LNCAP (cell line): ENCODE measurements at regions not wholly inside any gene's neighbourhood (a gene's known extent, or its start where the extent isn't known, plus 50 kb on each side); places are given as distances from the start of the nearest gene placed in this dataset.

Experiments
- CTCF ChIP-seq: fragments of 450-650 bp; IDR thresholded peaks from 2 replicates; pipeline ENCODE4 v1.5.1; 2017; ENCODE audit warnings: mild to moderate bottlenecking

- TF ChIP-seq CTCF: no peak
Observed at GRCh38 chr4:128608006-128608405, 201.5 kb upstream of the JADE1 start.

- TF ChIP-seq CTCF: no peak
Observed at GRCh38 chr4:128606173-128606572, 203.3 kb upstream of the JADE1 start.

DNA sequence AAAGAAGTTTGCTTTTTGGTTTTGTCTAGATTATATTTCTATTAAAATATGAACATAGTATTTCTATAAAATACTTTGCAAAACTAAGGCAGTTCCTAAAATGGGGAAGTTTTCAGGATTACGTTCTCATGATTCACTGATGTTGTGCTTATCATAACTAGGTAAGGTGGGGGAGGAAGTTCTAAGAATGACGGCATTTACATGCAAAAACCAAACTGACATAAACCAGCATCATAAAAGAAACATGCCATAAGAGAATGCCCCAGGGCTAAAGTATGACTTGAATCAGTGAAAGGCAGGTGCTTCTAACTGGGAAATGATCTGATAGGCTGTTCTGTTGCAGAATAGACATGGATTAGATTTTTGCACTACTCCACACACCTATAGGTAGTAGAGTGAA, 204.7 kb upstream of the JADE1 start:
- no peak for TF ChIP-seq CTCF

DNA sequence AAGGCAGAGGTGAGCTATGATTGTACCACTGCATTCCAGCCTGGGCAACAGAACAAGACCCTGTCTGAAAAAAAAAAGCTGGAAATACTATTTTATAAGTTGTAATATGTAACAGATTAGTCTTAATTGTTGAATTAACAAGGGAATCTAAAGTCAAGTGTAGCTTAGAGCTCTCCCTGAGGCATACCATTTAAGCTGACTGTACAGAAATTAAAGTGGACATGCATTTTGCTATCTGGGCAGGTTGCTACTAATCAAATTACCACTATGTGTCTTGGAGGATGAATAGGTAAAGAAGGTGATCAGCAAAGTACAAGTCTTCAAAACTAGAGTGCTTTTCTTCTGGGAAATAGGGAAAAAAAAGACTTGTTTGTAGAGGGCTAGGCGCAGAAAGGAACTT, 205.3 kb upstream of the JADE1 start:
- TF ChIP-seq CTCF: no peak

DNA sequence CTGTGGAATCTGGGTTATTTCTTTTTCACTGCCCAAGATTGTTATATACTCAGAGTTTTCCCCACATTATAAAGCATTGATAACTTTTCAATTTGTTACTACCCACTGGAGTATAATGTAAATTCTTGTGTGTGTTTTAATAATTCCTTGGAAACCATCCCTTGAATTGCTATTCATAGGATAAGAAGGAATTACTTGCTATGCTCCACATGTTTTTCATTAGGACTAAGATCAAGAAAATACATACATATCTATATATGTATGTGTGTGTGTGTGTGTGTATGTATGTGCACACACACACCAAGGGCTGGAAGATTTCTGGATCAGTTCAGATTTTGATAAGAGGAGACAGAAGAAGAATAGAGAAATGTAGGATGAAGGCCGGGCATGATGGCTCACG, 206.4 kb upstream of the JADE1 start:
- TF ChIP-seq CTCF: no peak

DNA sequence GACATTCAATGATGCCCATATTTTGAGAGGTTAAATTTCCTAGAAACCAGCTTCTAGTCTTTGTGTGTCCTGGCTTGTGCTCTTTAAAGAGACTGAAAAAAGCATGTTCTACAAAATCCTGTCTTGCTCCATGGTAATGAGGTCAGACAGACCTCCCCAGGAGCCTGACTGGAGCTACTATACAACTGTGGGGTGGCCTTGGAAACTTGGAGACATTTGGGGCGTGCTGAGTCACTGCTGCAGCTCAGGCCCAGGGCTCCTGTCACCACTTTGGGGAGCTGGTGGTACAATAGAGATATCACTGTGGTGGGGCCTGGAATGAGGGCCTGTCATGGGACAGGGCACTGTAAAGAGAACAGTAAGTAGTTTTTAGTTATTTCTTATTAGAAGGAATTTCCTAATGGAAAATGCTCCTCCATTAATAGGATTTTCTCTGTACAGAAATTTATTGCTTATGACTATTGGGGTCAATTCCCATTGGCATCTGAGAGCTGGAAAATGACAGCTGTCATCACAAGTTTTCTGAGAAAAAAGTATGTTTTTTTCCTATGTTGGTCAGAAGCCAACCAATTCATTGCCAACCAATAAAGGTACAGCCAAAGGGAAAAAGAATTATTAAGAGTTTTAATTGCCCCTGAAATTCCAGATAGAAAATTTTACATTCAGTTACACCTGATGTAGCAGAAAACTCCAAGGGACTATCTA, 207.4 kb upstream of the JADE1 start:
- TF ChIP-seq CTCF: no peak

DNA sequence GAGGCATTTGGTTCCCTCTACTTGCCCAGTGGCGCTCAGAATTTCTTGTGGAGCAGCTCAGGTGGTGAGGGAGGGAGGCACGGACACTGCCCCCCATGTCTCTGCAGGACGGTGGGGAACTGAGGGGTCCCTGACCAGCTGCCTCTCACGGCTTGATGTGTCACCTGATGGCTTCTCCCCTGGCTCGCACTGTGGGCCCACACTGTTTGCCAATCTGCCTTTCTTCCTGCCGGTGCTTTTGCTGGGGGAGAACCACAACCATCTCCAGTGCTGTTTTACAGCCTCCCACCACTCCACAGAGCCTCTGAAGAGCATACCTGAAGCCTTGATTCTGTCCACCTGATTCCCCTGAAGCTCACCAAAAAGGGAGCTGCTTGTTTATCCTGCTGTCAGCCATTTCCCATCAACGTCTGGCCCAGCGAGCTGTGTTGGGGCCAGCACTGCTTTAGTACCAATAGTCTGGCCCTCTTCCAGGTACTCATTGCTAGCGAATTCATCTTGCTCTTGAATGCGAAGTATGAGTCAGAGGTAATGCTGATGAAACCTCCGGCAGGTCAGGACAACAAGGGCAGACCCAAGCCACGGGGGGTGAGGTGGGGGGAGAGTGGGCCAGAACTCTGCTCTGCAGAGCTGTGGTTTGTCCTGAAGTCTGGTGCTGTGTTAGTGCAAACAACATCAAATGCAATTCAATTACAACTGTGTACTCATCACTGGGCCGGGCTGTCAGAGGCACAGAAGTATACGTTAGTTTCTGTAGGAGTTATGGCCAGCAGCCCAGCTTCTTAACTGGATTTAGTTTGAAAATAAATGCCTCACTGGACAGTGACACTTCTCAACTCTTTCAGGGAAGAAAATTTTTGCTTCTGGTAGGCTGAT, 208.3 kb upstream of the JADE1 start:
- no peak for TF ChIP-seq CTCF
